GM23338 (cell line): ENCODE measurements at regions not wholly inside any gene's neighbourhood (a gene's known extent, or its start where the extent isn't known, plus 50 kb on each side); places are given as distances from the start of the nearest gene placed in this dataset.

Experiments used
- ATAC-seq: fragments of 200-7000 bp; cut with Tn5 transposase; 3 replicates; pipeline ENCODE4 v1.9.1; 2020
- DNase-seq: peaks from one replicate; pipeline ENCODE4 v3.0.0-alpha.2; 2015; ENCODE audit warnings: low spot score
- H2AFZ ChIP-seq: fragments of 200-600 bp; sonication (generic); 2 replicates; pipeline ENCODE4 v1.8.0; 2016; ENCODE audit warnings: antibody characterized with exemption, mild to moderate bottlenecking, moderate library complexity
- H3F3A ChIP-seq: fragments of 200-600 bp; sonication (generic); replicated peaks from 2 replicates; pipeline ENCODE4 v1.8.0; 2017; ENCODE audit warnings: antibody characterized with exemption, mixed run types, low read depth
- H3K27ac ChIP-seq: fragments of 200-600 bp; sonication (generic); 2 replicates; pipeline ENCODE4 v1.6.1; 2016; ENCODE audit warnings: low read depth
- H3K27me3 ChIP-seq: fragments of 200-600 bp; sonication (generic); 2 replicates; pipeline ENCODE4 v1.8.0; 2016; ENCODE audit warnings: mild to moderate bottlenecking, mixed run types, moderate library complexity; ENCODE audit not compliant: insufficient read depth
- H3K36me3 ChIP-seq: fragments of 200-600 bp; sonication (generic); 2 replicates; pipeline ENCODE4 v1.8.0; 2016; ENCODE audit warnings: mild to moderate bottlenecking; ENCODE audit not compliant: insufficient read depth
- H3K4me1 ChIP-seq: fragments of 200-600 bp; sonication (generic); 2 replicates; pipeline ENCODE4 v1.8.0; 2016; ENCODE audit warnings: mild to moderate bottlenecking, moderate library complexity; ENCODE audit not compliant: insufficient read depth
- H3K4me2 ChIP-seq: fragments of 200-600 bp; sonication (generic); 2 replicates; pipeline ENCODE4 v1.7.1; 2017; ENCODE audit warnings: mixed run types
- H3K4me3 ChIP-seq: fragments of 200-600 bp; sonication (generic); 2 replicates; pipeline ENCODE4 v1.6.1; 2016; ENCODE audit warnings: mixed run types
- H3K79me2 ChIP-seq: fragments of 200-600 bp; sonication (generic); replicated peaks from 2 replicates; pipeline ENCODE4 v1.8.0; 2017; ENCODE audit warnings: mild to moderate bottlenecking; ENCODE audit not compliant: insufficient read depth
- H3K9me2 ChIP-seq: fragments of 200-600 bp; sonication (generic); 2 replicates; pipeline ENCODE4 v1.8.0; 2017; ENCODE audit not compliant: insufficient read depth
- H4K20me1 ChIP-seq: fragments of 200-600 bp; sonication (generic); replicated peaks from 2 replicates; pipeline ENCODE4 v1.8.0; 2017; ENCODE audit warnings: mild to moderate bottlenecking; ENCODE audit not compliant: insufficient read depth
- H3K27ac Mint-ChIP-seq: 2 replicates; pipeline ENCODE4 v1.8.0; 2020; ENCODE audit warnings: inconsistent platforms, mild to moderate bottlenecking, moderate library complexity, mixed read lengths
- H3K27me3 Mint-ChIP-seq: 3 replicates; pipeline ENCODE4 v1.8.0; 2022; ENCODE audit warnings: low read depth, mild to moderate bottlenecking, moderate library complexity, mixed read lengths, inconsistent platforms; ENCODE audit not compliant: insufficient read depth, poor library complexity
- H3K36me3 Mint-ChIP-seq: 3 replicates; pipeline ENCODE4 v1.8.0; 2021; ENCODE audit warnings: low read depth, mild to moderate bottlenecking, inconsistent platforms, moderate library complexity, mixed read lengths
- H3K4me1 Mint-ChIP-seq: 3 replicates; pipeline ENCODE4 v1.8.0; 2020; ENCODE audit warnings: mild to moderate bottlenecking, inconsistent platforms, mixed read lengths
- H3K4me3 Mint-ChIP-seq: 3 replicates; pipeline ENCODE4 v1.8.0; 2021; ENCODE audit warnings: moderate library complexity, mild to moderate bottlenecking, inconsistent platforms, mixed read lengths
- H3K9me3 Mint-ChIP-seq: 3 replicates; pipeline ENCODE4 v1.8.0; 2020; ENCODE audit warnings: moderate library complexity, mild to moderate bottlenecking, inconsistent platforms, mixed read lengths
- EZH2 ChIP-seq: fragments of 200-600 bp; sonication (generic); IDR thresholded peaks from one replicate; pipeline ENCODE4 v1.8.0; 2017; ENCODE audit warnings: antibody characterized with exemption, mild to moderate bottlenecking, low read depth; ENCODE audit not compliant: unreplicated experiment
- NANOG ChIP-seq: IDR thresholded peaks from 2 replicates; pipeline ENCODE4 v1.6.1; 2016; ENCODE audit warnings: antibody characterized with exemption, borderline replicate concordance
- STAT1 ChIP-seq: IDR thresholded peaks from one replicate; pipeline ENCODE4 v1.6.1; 2016; ENCODE audit warnings: antibody characterized with exemption; ENCODE audit not compliant: unreplicated experiment

- no peak for TF ChIP-seq STAT1
These were observed 54.0 kb upstream of the PPP1CB start (continued) for GRCh38 chr2:28697602-28698149.

GRCh38 chr2:28698545-28698944 is 53.1 kb upstream of the PPP1CB start:
- no peak overlapping the region for H3K4me3 Mint-ChIP-seq
- Histone ChIP-seq H3K9me2 (no peaks in the 10 kb centered on the region), H3K79me2 (no peaks in the 10 kb centered on the region), H3K4me1 (no peaks in the 10 kb centered on the region; the same call in 1 of the 2 replicates), H3K4me2 (no peak overlapping the region), H4K20me1 (no peaks in the 10 kb centered on the region), H3F3A (no peaks in the 10 kb centered on the region), H3K4me3 (no peak overlapping the region), H3K27me3 (no peaks in the 10 kb centered on the region), H3K36me3 (no peaks in the 10 kb centered on the region), H2AFZ (no peak overlapping the region), H3K27ac (no peak overlapping the region)
- H3K27ac Mint-ChIP-seq: no peak overlapping the region
- no peaks in the 10 kb centered on the region for H3K9me3 Mint-ChIP-seq
- H3K36me3 Mint-ChIP-seq: no peaks in the 10 kb centered on the region
- ATAC-seq (no peak), DNase-seq (no peak)
- H3K27me3 Mint-ChIP-seq: peaks cover 5% of the 10 kb centered on the region
- H3K4me1 Mint-ChIP-seq: peaks cover 8% of the 10 kb centered on the region
- no peak for TF ChIP-seq EZH2
- TF ChIP-seq NANOG: no peak
